OCI-LY7 (cell line): ENCODE measurements at regions not wholly inside any gene's neighbourhood (a gene's known extent, or its start where the extent isn't known, plus 50 kb on each side); places are given as distances from the start of the nearest gene placed in this dataset.

Experiments
- BruUV-seq: library from RNA; stranded (reverse); fragments of 400-500 nt; replicated peaks from 2 replicates; lab custom pipeline; 2021; lab: Mats Ljungman, UMichigan
- CTCF ChIA-PET: fragments of 300-600 bp; sonication (Branson Sonifier 250); formaldehyde crosslinking; loops from one replicate; lab custom pipeline; 2022; ENCODE audit warnings: antibody characterized with exemption; ENCODE audit not compliant: unreplicated experiment; lab: Charles Lee
- POLR2A ChIA-PET: fragments of 300-600 bp; sonication (Branson Sonifier 250); formaldehyde crosslinking; loops from one replicate; lab custom pipeline; 2022; ENCODE audit warnings: antibody characterized with exemption; lab: Charles Lee
- DNase-seq: peaks from one replicate; pipeline ENCODE4 v3.0.0-alpha.2; 2015; ENCODE audit warnings: low spot score
- H2AFZ ChIP-seq: fragments of 200-600 bp; sonication (generic), shearing (Covaris generic); 2 replicates; pipeline ENCODE4 v1.6.1; 2014; ENCODE audit warnings: mild to moderate bottlenecking, antibody characterized with exemption, low read length, moderate library complexity
- H3K27ac ChIP-seq: fragments of 200-600 bp; sonication (generic); 2 replicates; pipeline ENCODE4 v1.5.1; 2014; ENCODE audit warnings: mixed run types, low read depth, mild to moderate bottlenecking, moderate library complexity, low read length, inconsistent platforms; ENCODE audit not compliant: poor library complexity, severe bottlenecking
- H3K36me3 ChIP-seq: fragments of 200-600 bp; sonication (generic); 2 replicates; pipeline ENCODE4 v1.6.1; 2014; ENCODE audit warnings: mild to moderate bottlenecking, antibody characterized with exemption, low read length, moderate library complexity, mixed read lengths; ENCODE audit not compliant: insufficient read depth
- H3K4me1 ChIP-seq: fragments of 200-600 bp; sonication (generic); 2 replicates; pipeline ENCODE4 v1.5.1; 2014; ENCODE audit warnings: mild to moderate bottlenecking, low read length; ENCODE audit not compliant: insufficient read depth, poor library complexity, severe bottlenecking
- H3K4me2 ChIP-seq: fragments of 200-600 bp; sonication (generic); 2 replicates; pipeline ENCODE4 v1.6.1; 2014; ENCODE audit warnings: mild to moderate bottlenecking, low read length
- H3K4me3 ChIP-seq: fragments of 200-600 bp; sonication (generic); 2 replicates; pipeline ENCODE4 v1.5.1; 2014; ENCODE audit warnings: mild to moderate bottlenecking, low read depth, low read length; ENCODE audit not compliant: poor library complexity, severe bottlenecking
- H3K79me2 ChIP-seq: fragments of 200-600 bp; sonication (generic); 2 replicates; pipeline ENCODE4 v1.6.1; 2016; ENCODE audit warnings: low read depth, mild to moderate bottlenecking, low read length, moderate library complexity, mixed read lengths; ENCODE audit not compliant: insufficient read depth
- H3K9me2 ChIP-seq: fragments of 200-600 bp; sonication (generic); 2 replicates; pipeline ENCODE4 v1.6.1; 2016; ENCODE audit warnings: mild to moderate bottlenecking, low read length, mixed read lengths; ENCODE audit not compliant: insufficient read depth
- H3K9me3 ChIP-seq: fragments of 200-600 bp; sonication (generic); 2 replicates; pipeline ENCODE4 v1.6.1; 2014; ENCODE audit warnings: mild to moderate bottlenecking, mixed run types, low read length, mixed read lengths
- H4K20me1 ChIP-seq: fragments of 200-600 bp; sonication (generic); 2 replicates; pipeline ENCODE4 v1.6.1; 2014; ENCODE audit warnings: mild to moderate bottlenecking, antibody characterized with exemption, low read length, moderate library complexity, mixed read lengths; ENCODE audit not compliant: insufficient read depth
- CTCF ChIP-seq: fragments of 200-600 bp; sonication (generic); conservative IDR thresholded peaks from 2 replicates; pipeline ENCODE4 v1.5.1; 2014; ENCODE audit warnings: mild to moderate bottlenecking, antibody characterized with exemption, low read length, moderate library complexity, mixed read lengths
- EZH2phosphoT487 ChIP-seq: fragments of 200-600 bp; sonication (generic); IDR thresholded peaks from 2 replicates; pipeline ENCODE4 v1.6.1; 2018; ENCODE audit warnings: low read depth, borderline replicate concordance, mild to moderate bottlenecking, mixed run types, antibody characterized with exemption, low read length, moderate library complexity, mixed read lengths
- intact Hi-C: fragments of 100-400 bp; cut with micrococcal nuclease; formaldehyde crosslinking; loops from one replicate; pipeline ENCODE4 v1.10.0; 2022; ENCODE audit not compliant: unreplicated experiment

DNA sequence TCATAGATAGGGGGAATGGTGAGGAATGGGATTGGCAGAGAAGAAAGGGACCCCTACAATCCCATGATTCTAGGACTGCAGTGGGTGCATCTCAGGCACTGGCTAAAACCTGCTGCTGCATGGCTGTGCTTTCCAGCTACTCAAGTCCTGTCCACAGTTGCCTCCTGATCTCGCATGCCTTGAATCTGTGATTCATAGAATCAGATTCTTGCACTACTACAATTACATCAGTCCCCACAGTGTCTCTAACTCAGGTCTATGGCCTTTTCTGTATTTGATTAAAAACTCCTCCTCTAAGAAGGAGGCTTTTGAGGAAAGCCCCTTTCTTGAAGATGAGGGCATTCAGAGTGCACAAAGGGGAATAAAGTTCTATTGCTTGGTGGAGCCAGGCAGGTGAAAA lies 117.4 kb downstream of the LRATD1 start:
- H3K9me3 ChIP-seq = 0 out of 2 replicates have a peak, but pooled peaks cover 5% of the 10 kb centered on the region

GRCh38 chr2:14750433-14750832 lies 117.9 kb downstream of the LRATD1 start:
- Histone ChIP-seq H2AFZ (no peak overlapping the region), H3K4me1 (no peaks in the 10 kb centered on the region), H3K9me3 (0 out of 2 replicates have a peak, but pooled peaks cover 5% of the 10 kb centered on the region), H3K27ac (no peak overlapping the region), H3K36me3 (no peaks in the 10 kb centered on the region), H3K4me2 (no peak overlapping the region), H3K79me2 (no peaks in the 10 kb centered on the region), H3K4me3 (no peak overlapping the region), H3K9me2 (no peaks in the 10 kb centered on the region), H4K20me1 (no peaks in the 10 kb centered on the region)
- ChIA-PET POLR2A (no interaction called here), CTCF (no interaction called here)
- no peak for DNase-seq
- intact Hi-C loops = no loop called here
- no peak for TF ChIP-seq EZH2phosphoT487
- TF ChIP-seq CTCF = no peak
- no TSS peak for BruUV-seq

More for the DNA sequence above, 117.4 kb downstream of the LRATD1 start:
- BruUV-seq = no TSS peak
- Histone ChIP-seq H2AFZ (no peak overlapping the region), H3K9me2 (no peaks in the 10 kb centered on the region), H3K79me2 (no peaks in the 10 kb centered on the region), H3K4me1 (no peaks in the 10 kb centered on the region), H3K4me3 (no peak overlapping the region), H4K20me1 (no peaks in the 10 kb centered on the region), H3K4me2 (no peak overlapping the region), H3K27ac (no peak overlapping the region), H3K36me3 (no peaks in the 10 kb centered on the region)
- CTCF ChIA-PET = no interaction called here
- POLR2A ChIA-PET = no interaction called here
- DNase-seq = no peak
- TF ChIP-seq CTCF (no peak), EZH2phosphoT487 (no peak)
- intact Hi-C loops = no loop called here

GRCh38 chr2:14751581-14751980 lies 119.1 kb downstream of the LRATD1 start:
- Histone ChIP-seq H3K4me1 (no peaks in the 10 kb centered on the region), H3K79me2 (no peaks in the 10 kb centered on the region), H3K27ac (no peak overlapping the region), H3K9me2 (no peaks in the 10 kb centered on the region), H3K9me3 (0 out of 2 replicates have a peak, but pooled peaks cover 4% of the 10 kb centered on the region), H3K4me3 (no peak overlapping the region), H3K4me2 (no peak overlapping the region), H3K36me3 (no peaks in the 10 kb centered on the region), H4K20me1 (no peaks in the 10 kb centered on the region), H2AFZ (no peak overlapping the region)
- BruUV-seq = no TSS peak
- no peak for DNase-seq
- ChIA-PET CTCF (no interaction called here), POLR2A (no interaction called here)
- intact Hi-C loops = no loop called here
- no peak for TF ChIP-seq EZH2phosphoT487
- TF ChIP-seq CTCF = no peak
